NCI-H345 (cell line): ENCODE measurements at regions not wholly inside any gene's neighbourhood (a gene's known extent, or its start where the extent isn't known, plus 50 kb on each side); places are given as distances from the start of the nearest gene placed in this dataset.

Source experiments
- DNase-seq: peaks from one replicate; lab custom pipeline; 2025; lab: John Stamatoyannopoulos, UW

GRCh38 chr10:128281861-128282260 is 155.6 kb upstream of the MKI67 start:
- DNase-seq = no peak

GRCh38 chr10:128286141-128286761 is 160.0 kb upstream of the MKI67 start:
- DNase-seq = no peak

DNA sequence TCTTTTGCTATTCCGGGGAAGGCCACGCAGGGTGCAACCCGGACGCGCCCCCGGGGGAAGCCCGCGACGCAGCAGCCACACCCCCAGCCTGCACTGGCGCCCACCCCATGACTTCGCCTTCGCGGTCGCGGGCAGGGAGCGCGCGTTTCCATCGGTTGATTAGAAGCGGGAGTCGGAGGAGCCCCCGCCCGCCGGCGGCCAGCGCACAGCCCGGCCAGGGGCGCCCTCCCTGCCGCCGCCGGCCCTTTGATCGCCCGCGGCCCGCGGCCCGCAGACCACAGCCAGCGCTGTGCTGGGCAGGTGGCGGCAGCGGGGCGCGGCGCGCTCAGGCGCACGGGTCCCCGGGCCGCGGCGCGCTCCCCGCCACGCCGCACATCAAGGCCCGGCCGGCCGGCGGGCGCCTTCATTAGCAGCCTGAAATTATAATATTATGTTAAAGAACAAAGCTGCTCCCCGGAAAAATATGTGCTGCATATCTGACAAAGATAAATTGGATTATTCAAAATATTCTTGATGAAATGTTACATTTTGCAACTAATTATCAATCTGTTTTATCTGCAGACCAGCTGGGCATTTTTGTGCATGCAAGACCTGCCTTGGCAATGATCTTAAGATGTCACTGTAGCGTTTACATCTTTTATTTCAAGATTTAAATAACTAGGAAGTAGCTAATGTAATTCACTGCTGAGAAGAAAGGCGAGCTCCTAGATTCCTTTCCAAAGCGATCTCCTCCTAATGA is 160.7 kb upstream of the MKI67 start:
- no peak for DNase-seq

GRCh38 chr10:128287921-128288320 is 161.7 kb upstream of the MKI67 start:
- DNase-seq = no peak

GRCh38 chr10:128289621-128290020 is 163.4 kb upstream of the MKI67 start:
- DNase-seq = no peak

- DNase-seq = no peak
These were observed 168.8 kb upstream of the MKI67 start for GRCh38 chr10:128295003-128295402.

- DNase-seq = no peak
These were observed 170.2 kb upstream of the MKI67 start for GRCh38 chr10:128296253-128297007.

DNA sequence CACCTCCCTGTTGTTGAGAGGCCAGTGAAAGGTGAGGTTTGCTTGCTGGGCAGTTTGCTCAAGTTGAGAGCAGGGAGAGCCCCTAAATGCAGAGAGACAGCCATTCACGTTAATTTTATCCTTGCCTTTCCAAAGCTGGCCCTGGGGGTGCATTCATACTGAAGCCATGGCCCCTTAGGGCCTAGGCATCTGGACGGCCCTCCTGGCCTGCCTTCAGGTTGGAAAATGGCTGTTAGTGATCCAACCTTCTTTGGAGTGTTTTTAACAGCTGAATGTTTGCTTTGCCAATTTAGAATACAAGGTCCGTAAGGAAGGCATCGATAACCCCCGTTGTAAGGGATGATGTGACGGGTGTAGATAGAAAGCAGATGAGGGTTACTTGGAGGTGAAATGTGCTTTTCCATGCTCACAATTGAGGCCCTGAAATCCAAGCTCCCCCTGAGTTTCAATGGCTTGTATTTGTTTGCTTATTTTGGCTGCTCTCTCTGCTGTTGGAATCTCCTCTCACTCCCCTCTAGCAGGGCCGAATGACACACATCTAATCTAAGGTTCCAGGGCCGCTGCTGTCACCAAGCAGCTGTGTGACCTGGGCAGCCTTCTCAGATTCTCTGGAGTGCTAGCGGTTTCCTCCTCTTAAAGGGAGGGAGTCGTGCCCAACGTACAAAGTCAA is 171.6 kb upstream of the MKI67 start:
- no peak for DNase-seq

DNA sequence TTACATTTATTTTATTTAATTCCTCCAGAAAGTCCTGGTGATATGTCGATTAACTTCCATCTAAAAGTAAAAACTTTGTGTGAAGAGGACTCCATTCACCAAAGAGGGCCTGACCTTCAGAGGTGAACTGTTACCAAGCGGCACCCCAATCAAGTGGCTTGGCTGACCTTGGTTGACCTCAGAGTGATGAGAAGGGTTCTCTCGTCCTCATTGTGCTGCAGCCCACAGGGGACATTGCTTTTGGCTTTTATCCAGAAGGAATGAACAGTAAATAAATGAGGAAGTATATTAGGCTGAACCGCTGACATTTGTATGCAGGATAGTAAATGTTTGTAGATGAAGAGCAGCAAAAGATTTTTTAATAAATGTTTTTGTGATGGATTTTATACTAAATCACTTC is 172.4 kb upstream of the MKI67 start:
- DNase-seq = no peak

DNA sequence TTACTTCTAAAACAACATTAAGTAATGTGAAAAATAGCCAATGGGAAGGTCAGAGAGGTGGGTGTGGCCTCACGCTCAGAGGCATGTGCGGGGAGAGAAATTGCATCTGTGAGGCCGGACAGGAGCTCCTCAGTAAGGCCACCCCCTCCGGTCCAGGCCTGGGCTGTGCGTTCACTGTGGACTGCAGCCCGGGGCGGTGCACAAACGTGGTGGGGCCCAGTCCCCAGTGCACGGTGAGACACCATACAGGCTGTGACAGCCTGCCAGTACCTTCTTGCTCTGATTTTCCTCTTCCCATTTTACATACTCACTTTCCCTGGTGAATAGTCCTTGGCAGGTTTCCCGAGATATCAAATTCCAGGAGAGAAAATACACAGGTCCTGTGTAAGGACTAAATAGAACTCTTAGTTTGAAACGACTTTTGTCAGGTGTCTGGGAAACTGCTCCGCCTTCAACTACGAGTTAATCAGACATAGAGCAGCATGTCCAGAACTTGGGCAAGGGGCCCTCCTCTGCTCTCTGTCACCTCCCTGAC is 174.1 kb upstream of the MKI67 start:
- DNase-seq = no peak

- no peak for DNase-seq
These were observed 174.8 kb upstream of the MKI67 start for GRCh38 chr10:128301051-128301450.

DNA sequence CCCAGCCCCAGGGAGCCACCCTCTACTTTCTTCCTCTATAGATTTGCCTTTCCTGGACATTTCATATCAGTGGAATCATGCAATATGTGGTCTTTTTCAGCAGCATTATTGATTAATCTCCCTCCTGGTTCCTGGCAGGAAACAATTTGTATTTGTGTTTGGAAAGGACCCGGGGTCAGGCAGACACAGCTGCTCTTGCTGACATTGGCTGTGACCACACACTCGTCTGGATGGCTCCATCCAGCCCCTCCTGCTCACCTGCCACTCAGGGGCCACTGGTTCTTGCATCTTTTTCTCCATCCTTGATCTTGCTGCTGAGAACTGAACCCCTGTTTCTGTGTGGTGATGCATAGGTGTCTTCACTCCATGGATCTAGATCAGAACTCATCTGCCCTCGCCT is 176.6 kb upstream of the MKI67 start:
- no peak for DNase-seq

DNA sequence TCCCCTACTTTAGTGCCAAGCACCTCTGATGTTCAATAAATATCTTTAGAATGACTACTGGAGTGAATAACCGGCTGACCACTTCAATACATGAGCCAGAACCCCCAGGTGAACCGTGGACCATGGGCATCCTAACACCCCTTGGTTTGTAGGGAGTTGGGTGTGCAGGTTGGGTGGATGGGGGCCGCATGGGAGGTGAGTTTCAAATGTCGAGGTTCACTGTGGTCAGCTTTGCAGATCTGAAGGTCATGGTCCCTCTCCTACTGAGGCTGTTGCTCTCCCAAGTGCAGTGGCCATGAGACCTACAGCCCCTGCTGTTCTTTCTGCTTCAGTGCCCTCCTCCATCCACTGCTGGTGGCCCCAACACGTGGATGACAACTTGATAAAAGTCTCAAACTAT is 178.0 kb upstream of the MKI67 start:
- no peak for DNase-seq

GRCh38 chr10:128305601-128306345 is 179.6 kb upstream of the MKI67 start:
- DNase-seq = no peak

GRCh38 chr10:128306535-128306934 is 180.3 kb upstream of the MKI67 start:
- DNase-seq = no peak

DNA sequence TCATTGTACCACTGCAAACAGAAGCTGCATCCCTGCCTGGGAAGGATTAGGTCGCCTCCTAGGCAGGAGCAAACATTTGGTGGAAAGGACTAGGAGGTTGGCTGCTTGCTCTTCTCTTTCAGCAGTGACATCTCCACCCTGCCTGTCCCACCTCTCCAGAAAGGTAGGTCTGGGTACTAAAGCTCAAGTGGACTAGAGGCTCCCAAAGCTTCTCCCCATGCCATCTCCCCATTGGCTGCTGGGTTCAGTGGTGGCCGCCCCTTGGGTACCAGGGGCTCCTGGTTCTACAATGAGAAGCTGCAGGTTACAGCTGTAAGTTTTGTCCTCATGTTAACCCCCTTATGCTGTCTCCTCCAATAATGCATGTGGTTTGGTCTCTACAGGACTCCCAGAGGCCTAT is 180.7 kb upstream of the MKI67 start:
- no peak for DNase-seq

- DNase-seq = no peak
These were observed 181.6 kb upstream of the MKI67 start for GRCh38 chr10:128307820-128308219.

- no peak for DNase-seq
These were observed 184.9 kb upstream of the MKI67 start for GRCh38 chr10:128310971-128311658.

- DNase-seq = no peak
These were observed 186.0 kb upstream of the MKI67 start for GRCh38 chr10:128312250-128312649.

- DNase-seq = no peak
These were observed 188.5 kb upstream of the MKI67 start for GRCh38 chr10:128314686-128315085.

DNA sequence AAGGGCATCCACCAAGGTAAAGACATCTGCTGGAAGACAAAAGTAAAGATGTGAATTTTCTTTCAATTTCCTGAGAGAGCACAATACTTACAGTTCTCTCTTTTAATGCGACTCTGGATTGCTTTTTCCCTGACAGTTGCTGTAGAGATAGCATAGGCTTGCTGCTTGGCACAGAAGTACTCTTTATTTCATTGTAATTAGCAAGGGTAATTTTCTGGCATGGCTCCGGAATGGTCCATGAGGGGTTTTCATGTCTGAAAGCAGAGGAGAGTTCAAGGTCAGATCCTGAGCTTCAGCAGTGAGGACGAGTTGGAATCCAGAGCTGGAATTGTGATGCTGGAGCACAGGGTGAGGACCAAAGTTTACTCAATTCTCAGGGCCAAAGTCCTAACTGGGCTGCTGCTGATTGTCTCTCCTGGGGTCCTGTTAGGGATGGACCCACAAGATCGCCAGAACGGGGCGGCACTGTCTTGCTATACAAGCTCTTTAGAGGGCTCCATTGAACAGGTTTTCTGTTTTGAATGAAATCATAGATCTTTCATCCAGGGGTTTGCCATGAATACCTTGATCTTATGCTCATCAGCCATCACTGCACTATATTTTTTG is 190.0 kb upstream of the MKI67 start:
- no peak for DNase-seq
